Right atrium auricular region (tissue), 2 donors: ENCODE measurements at regions not wholly inside any gene's neighbourhood (a gene's known extent, or its start where the extent isn't known, plus 50 kb on each side); places are given as distances from the start of the nearest gene placed in this dataset.

Source experiments
- DNase-seq: peaks from one replicate; pipeline ENCODE4 v3.0.0-alpha.2; 2019; ENCODE audit warnings: low spot score
- H3K27ac ChIP-seq, 2 donors: fragments of 200-600 bp; sonication (generic); 1 replicate in 1 of 2; 2 replicates in 1 of 2; pipeline ENCODE4 v1.5.1; 2016 to 2019
- H3K27me3 ChIP-seq, 2 donors: fragments of 200-600 bp; sonication (generic); one replicate each; pipeline versions ENCODE4 v1.5.1 to v1.6.0; 2017 to 2019
- H3K36me3 ChIP-seq: fragments of 200-600 bp; sonication (generic); one replicate; pipeline ENCODE4 v1.5.1; 2016
- H3K4me1 ChIP-seq, 2 donors: fragments of 200-600 bp; sonication (generic); one replicate each; pipeline versions ENCODE4 v1.5.1 to v1.6.0; 2017 to 2019
- H3K4me3 ChIP-seq, 2 donors: fragments of 200-600 bp; sonication (generic); 1 replicate in 1 of 2; 2 replicates in 1 of 2; pipeline ENCODE4 v1.5.1; 2017 to 2019; ENCODE audit warnings: mild to moderate bottlenecking in 1 of 2, moderate library complexity in 1 of 2
- H3K9me3 ChIP-seq, 2 donors: fragments of 200-600 bp; sonication (generic); one replicate each; pipeline ENCODE4 v1.5.1; 2019
- CTCF ChIP-seq, 2 donors: fragments of 200-600 bp; sonication (generic); IDR thresholded peaks; one replicate each; pipeline ENCODE4 v1.5.1; 2019; ENCODE audit warnings: antibody characterized with exemption in 2 of 2

DNA sequence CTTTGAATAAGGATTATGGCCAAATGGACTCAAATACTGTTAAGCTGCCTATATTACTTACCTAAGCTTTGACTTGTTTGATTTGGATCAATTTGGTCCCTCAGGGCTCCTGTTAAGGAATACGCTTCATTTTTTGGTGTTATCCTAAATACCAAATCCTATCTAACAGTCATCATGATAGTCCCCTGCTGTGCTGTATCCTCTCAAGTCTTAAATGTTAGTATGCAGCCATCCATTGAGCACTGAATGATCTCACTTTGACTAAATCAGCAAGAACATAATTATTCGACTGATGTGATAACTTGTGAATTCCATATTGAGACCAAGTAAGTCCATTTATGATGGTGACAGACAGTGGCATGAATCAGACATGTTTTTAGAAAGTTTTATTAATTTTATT, 53.1 kb upstream of the ATF3 start:
- Histone ChIP-seq H3K27ac (no peak overlapping the region), H3K9me3 (no peaks in the 10 kb centered on the region), H3K4me3 (no peak overlapping the region), H3K27me3 (no peaks in the 10 kb centered on the region), H3K36me3 (no peaks in the 10 kb centered on the region), H3K4me1 (peaks cover 0 to 8% of the 10 kb centered on the region in 2 donors)
- no peak for DNase-seq
- no peak for TF ChIP-seq CTCF (IDR thresholded peaks at IDR 0.05)

GRCh38 chr1:212556822-212557549, 51.6 kb upstream of the ATF3 start:
- no peak for DNase-seq
- H3K27ac ChIP-seq, result no peak overlapping the region
- no peaks in the 10 kb centered on the region for H3K9me3 ChIP-seq
- no peak for TF ChIP-seq CTCF (IDR thresholded peaks at IDR 0.05)
- no peaks in the 10 kb centered on the region for H3K36me3 ChIP-seq
- H3K27me3 ChIP-seq, result no peaks in the 10 kb centered on the region
- peaks cover 0 to 8% of the 10 kb centered on the region in 2 donors for H3K4me1 ChIP-seq
- H3K4me3 ChIP-seq, result no peak overlapping the region

GRCh38 chr1:212557739-212558692, 50.5 kb upstream of the ATF3 start:
- peak overlapping the region; percentile 56 to 63 for H3K4me3 ChIP-seq
- no peak for TF ChIP-seq CTCF (IDR thresholded peaks at IDR 0.05)
- no peaks in the 10 kb centered on the region for H3K9me3 ChIP-seq
- H3K36me3 ChIP-seq, result no peaks in the 10 kb centered on the region
- DNase-seq, result peak; percentile 76
- no peaks in the 10 kb centered on the region for H3K27me3 ChIP-seq
- peak overlapping the region; percentile 87 to 96 for H3K27ac ChIP-seq
- H3K4me1 ChIP-seq, result peaks cover 0 to 8% of the 10 kb centered on the region in 2 donors

DNA sequence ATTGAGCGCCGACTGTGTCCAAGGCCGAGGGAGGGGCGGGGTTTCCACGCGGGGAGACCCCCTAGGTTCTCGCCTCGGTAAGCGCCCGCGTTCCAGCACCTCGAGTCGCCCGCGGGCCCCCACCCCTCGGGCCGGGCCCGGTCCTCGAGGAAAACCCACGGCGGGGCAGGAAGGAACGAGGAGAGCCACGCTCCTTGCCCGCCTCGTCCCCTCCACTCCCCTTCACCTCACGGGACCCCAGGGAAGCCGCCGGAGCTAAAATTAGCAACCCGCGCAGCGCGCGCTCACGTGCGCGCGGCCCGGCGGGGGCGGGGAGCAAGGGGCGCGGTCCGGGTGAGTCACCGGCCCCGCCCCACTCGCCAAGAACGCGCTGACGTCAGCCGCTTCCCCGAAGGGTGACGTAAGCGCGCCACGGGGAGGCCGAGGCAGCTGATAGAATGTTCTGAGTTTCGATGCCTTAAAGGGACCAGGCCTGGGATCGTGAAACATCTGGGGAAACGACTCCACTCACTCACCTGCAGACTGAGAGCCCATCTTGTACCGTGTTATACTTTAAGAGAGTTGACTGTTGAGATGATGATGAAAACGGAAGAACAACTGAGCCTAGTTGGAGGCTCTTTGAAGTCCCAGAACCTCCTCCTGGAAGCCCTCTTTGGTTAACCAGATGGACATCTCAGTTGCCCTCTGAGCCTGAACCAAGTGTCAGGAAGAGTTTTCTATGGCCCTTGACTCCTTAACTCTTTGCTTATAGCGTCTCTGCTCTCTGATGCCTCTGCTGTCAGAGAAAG, 49.7 kb upstream of the ATF3 start:
- peak; percentile 96 for DNase-seq
- peaks cover 0 to 8% of the 10 kb centered on the region in 2 donors for H3K4me1 ChIP-seq
- TF ChIP-seq CTCF (IDR thresholded peaks at IDR 0.05), result no peak
- H3K9me3 ChIP-seq, result no peaks in the 10 kb centered on the region
- no peaks in the 10 kb centered on the region for H3K36me3 ChIP-seq
- H3K4me3 ChIP-seq, result peak overlapping the region; percentile 56 to 63
- no peaks in the 10 kb centered on the region for H3K27me3 ChIP-seq
- H3K27ac ChIP-seq, result peak overlapping the region; percentile 87 to 96
